ENCODE measurements at regions not wholly inside any gene's neighbourhood (a gene's known extent, or its start where the extent isn't known, plus 50 kb on each side); places are given as distances from the start of the nearest gene placed in this dataset.
"Not testable (repeated sequence)": the region's sequence is repeated elsewhere in the genome, so short reads cannot be mapped to it uniquely, and the experiment has no call there.

DNA sequence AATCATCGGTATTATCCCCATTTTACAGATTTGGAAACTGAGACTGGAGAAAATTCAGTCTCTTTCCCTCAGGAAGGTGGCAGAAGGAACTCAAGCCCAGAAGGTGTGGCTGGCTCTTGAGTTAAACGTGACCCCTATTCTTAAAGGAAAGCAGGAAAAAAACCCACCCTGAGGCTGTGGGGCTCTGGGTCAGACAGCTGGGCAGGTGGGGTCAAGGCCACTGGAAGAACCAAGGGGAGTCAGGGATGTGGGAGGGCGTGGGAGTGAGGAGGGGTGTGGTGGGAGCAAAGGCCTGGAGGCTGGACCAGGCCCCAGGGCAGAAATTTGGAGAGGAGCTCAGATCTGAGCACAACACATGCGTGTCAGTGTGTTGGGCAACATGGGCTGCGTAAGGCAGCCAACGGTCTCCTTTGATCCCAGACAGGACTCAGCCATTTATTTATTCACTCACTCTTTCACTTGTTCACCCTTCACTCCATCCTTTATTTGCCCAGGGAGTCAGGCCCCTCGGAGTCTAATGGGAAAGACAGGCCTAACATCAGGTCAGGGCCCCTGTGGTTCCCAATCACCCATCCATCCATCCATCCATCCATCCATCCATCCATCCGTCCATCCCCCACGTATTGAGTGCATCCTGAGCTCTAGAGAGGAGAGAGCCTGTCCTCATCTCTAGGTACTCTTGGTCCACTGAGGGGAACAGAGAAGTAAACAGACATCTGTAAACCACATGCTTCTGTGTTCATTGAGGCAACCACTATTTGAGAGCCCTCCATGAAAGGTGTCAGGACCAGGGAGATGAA lies 165.0 kb downstream of the VEGFA start:
- ATAC-seq: no peak
- intact Hi-C loops (cut with DNase I, micrococcal nuclease): no loop called here
- no peak for DNase-seq

- no peak for DNase-seq
- no peak for ATAC-seq
- intact Hi-C loops (cut with DNase I, micrococcal nuclease): no loop called here
These were observed 164.3 kb downstream of the VEGFA start for GRCh38 chr6:43934183-43934802.

DNA sequence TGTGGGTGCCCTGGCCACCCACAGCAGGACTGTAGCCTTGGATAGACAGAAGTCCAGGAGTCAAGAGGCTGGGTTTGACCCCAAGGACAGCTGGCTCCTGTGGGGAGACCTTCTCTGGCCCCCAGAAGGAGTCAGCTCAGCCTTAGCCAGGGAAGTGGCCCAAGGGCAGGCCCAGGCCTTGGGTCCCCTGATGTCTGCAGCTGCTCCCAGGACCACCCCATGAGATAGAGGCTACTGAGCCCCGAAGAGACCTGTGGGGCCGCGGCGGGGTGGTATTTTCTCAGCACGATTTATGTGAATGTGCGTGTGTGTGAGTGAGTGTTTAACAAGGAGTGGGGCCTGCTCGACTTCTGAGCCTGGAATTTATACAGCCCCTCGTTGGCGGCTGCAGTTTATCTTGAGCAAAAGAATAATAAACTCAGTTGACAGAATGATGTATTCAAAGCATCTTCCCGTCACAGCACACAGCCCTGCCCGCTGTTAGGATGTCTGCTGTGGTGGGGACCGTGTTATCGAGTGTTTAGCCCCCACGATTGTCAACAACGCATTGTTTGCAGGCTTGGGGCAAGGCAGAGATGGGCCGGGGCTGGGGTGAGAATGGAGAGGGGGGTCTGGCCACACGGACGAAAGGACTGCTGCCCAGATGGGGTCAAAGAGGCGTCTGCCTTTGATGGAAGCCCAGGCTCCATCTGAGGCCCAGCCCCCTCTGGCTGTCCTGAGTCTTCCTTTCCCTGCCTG lies 163.3 kb downstream of the VEGFA start:
- DNase-seq (peak in 1 of 2 donors; percentile 13), ATAC-seq (no peak)
- intact Hi-C loops (cut with DNase I, micrococcal nuclease): no loop called here

- intact Hi-C loops (cut with DNase I, micrococcal nuclease): no loop called here
These were observed 162.5 kb downstream of the VEGFA start for GRCh38 chr6:43932259-43933147.

DNA sequence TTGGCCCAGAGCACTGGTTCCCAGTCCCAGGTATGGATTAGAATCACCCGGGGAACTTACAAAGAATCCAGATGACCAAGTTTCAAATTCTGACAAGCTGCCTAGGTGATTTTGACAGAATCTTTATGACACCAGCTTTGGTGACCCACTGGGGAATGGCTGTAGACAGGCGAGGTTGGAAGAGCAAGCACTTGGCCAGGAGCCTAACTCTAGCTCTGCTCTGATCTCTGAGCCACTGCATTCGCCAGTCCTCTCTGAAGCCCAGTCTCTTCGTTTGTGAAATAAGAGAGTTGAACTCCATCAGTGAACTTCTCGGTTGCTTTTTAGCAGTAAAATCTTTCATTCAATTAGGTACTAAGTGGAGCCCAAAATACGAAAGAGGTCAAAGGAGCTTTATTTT lies 161.2 kb downstream of the VEGFA start:
- ATAC-seq: no peak
- no peak for DNase-seq
- intact Hi-C loops (cut with DNase I, micrococcal nuclease): no loop called here

More at GRCh38 chr6:43932259-43933147, 162.5 kb downstream of the VEGFA start:
- peak in 1 of 2 donors; percentile 18 for DNase-seq
- ATAC-seq: no peak

DNA sequence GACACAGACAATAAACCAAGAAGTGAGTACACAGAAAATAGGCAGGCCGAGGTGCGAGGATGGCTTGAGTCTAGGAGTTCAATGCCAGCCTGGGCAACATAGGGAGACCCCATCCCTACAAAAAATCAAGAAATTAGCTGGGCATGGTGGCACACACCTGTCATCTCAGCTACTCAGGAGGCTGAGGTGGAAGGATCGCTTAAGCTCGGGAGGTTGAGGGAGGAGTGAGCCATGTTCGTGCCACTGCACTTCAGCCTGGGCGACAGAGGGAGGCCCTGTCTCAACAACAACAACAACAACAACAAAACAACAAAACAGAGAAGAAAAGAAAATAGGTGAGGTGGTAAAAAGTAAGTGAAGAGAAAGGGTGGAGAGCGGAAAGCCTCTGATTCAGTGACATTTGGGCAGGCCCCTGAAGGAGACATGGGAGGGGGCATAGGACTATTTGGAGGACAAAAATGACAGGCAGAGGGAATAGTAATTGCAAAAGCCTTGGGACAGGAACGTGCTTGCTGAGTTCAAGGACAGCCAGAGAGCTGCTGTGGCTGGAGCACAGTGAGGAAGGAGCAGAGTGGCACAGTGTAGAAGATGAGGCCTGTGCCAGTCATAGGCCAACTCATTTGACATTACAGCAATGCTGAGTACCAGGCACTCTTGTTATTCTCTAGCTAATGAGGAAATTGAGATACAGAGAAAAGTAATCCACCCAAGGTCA lies 160.6 kb downstream of the VEGFA start:
- ATAC-seq (no peak), DNase-seq (no peak)
- intact Hi-C loops (cut with DNase I, micrococcal nuclease): no loop called here

DNA sequence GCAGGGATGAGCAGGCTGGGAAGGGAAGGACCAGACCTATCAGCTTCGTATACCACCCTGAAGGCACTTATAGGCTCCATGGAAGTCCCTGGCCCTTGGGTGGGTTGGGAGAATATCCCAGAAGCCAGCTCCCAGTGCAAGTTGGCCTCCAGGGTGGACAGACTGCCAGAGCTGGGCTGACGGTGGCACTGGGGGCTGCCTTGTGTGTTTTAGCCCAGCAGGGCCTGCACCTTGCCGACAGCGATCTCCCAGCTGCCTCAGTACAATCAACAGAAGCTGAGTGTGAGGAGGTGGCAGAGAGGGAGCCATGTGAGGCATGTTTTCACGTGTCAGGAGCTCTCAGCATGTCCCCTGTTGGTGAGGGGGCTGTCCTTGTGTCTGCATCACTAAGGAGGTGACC lies 159.5 kb downstream of the VEGFA start:
- intact Hi-C loops (cut with DNase I, micrococcal nuclease): no loop called here
- ATAC-seq: no peak
- no peak for DNase-seq

GRCh38 chr6:43927532-43928210 lies 157.7 kb downstream of the VEGFA start:
- DNase-seq (peak; percentile 51 to 78), ATAC-seq (peak; percentile 71)
- intact Hi-C loops (cut with DNase I, micrococcal nuclease): no loop called here

GRCh38 chr6:43926634-43927531 lies 156.9 kb downstream of the VEGFA start:
- peak; percentile 73 to 89 for DNase-seq
- intact Hi-C loops (cut with DNase I, micrococcal nuclease): no loop called here
- ATAC-seq: peak; percentile 82

DNA sequence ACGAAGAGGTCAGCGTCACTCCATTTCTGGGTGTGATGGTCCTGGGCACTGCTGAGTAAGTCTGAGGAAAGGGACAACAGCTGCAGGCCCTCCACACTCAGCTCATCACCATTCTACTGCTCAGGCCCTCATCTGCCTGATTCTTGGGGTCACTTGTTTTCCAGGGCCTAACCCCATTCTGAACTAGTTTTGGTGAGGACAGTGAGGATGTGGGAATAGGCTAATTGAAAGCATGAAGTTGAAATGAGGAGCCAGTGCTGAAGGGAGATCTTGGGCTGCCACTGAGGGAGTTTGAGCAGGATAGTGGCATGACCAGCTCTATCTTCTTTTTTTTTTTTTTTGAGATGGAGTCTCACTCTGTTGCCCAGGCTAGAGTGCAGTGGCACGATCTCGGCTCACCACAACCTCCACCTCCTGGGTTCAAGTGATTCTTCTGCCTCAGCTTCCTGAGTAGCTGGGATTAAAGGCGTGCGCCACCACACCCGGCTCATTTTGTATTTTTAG lies 155.7 kb downstream of the VEGFA start:
- peak in 1 of 2 donors; percentile 19 for DNase-seq
- intact Hi-C loops (cut with DNase I, micrococcal nuclease); ATAC-seq: not testable (repeated sequence)

DNA sequence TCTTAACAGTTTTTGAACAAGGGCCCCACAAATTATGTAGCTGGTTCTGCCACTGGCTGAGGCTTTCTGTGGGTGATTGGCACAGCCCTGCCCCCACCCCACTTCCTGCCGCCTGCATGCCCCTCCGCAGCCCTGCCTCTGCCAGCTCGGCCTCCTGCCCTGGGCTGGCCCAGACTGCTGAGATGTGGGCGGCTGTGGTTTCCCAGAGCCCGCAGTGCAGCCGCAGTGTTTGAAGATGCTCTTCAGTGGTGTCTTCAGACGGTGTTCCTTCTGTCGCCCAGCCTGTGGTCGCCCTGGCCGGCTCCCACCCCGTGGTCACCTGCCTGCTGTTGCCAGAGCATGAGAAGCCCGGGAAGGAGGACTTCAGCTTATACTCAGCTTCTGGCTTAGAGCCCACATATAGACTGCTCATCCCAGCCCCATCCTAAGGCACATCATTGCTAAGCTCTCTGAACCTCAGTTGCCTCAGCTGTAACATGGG lies 154.3 kb downstream of the VEGFA start:
- DNase-seq (no peak), ATAC-seq (no peak)
- intact Hi-C loops (cut with DNase I, micrococcal nuclease): no loop called here

DNA sequence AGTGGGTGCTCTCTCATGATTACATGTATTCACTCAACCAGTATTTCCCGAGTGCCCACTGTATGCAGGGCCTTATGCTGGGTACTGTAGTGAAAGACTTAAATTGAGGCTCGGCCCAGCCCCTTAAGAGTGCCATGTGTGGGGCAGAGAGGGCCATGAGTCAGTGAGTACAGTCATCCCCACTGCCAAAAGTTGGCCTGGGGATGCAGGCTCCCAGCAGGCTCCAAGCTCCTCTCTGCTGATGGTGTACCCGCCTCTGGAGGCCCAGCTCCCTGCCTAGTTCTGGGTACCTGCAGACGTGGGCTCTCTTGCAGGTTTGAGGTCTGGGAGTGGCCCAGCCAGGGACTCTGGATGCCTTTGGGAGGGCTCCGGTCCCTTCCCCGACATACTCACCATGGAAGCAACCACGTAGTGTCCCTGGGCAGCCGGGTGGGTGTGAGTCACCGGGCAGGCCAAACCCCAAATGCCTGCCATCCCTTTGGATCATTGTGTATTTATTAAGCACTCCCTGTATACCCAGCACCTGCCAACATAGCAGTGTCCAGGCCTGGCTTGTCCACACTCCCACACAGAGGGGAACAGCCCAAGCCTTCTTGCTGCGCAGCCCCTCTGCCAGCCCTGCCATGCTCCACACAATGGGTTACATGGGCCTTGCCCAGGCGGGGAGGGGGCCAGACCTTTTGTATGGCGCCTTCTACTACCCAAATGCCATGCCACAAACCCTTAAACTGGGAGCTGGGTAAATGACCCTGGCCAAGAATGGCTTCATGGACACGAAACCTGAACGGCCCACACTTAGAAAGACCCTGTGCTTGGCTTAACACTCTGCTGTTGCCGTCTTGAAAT lies 153.6 kb downstream of the VEGFA start:
- no peak for ATAC-seq
- no peak for DNase-seq
- intact Hi-C loops (cut with DNase I, micrococcal nuclease): no loop called here

GRCh38 chr6:43922426-43923375 lies 152.7 kb downstream of the VEGFA start:
- DNase-seq (no peak), ATAC-seq (no peak)
- intact Hi-C loops (cut with DNase I, micrococcal nuclease): no loop called here

Measured in left colon (tissue), 2 donors.